MM.1S (cell line): ENCODE measurements at regions not wholly inside any gene's neighbourhood (a gene's known extent, or its start where the extent isn't known, plus 50 kb on each side); places are given as distances from the start of the nearest gene placed in this dataset.

Experiments used
- CTCF ChIP-seq: fragments of 300-600 bp; sonication (generic); IDR thresholded peaks from 2 replicates; pipeline ENCODE4 v1.5.1; 2016; ENCODE audit warnings: antibody characterized with exemption, low read length, mixed read lengths
- EZH2phosphoT487 ChIP-seq: fragments of 300-600 bp; sonication (generic); IDR thresholded peaks from 2 replicates; pipeline ENCODE4 v1.6.1; 2018; ENCODE audit warnings: antibody characterized with exemption, low read length

GRCh38 chr17:77038884-77039555, 101.7 kb upstream of the SEC14L1 start:
- TF ChIP-seq EZH2phosphoT487 (no peak), CTCF (no peak)
